K562 (cell line): ENCODE measurements at regions not wholly inside any gene's neighbourhood (a gene's known extent, or its start where the extent isn't known, plus 50 kb on each side); places are given as distances from the start of the nearest gene placed in this dataset.

Experiments used
- ATAC-seq: fragments of 200-7000 bp; cut with Tn5 transposase; 3 replicates; pipeline ENCODE4 v1.9.1; 2020; ENCODE audit warnings: moderate library complexity
- BruUV-seq: library from RNA; stranded (reverse); fragments of 400-500 nt; replicated peaks from 2 replicates; lab custom pipeline; 2021; lab: Mats Ljungman, UMichigan
- CTCF ChIA-PET: fragments of 300-600 bp; formaldehyde crosslinking; extraction: SDS; loops from one replicate; lab custom pipeline; 2021; ENCODE audit warnings: low intra/inter-chr PET ratio; lab: Yijun Ruan, JAX
- POLR2A ChIA-PET: fragments of 300-600, 350-650 bp; sonication (Branson Sonifier 250); formaldehyde crosslinking; extraction: SDS; loops from one replicate; lab custom pipeline; 2021; ENCODE audit warnings: antibody characterized with exemption, inconsistent platforms; lab: Yijun Ruan, JAX
- DNase-seq, 4 experiments: peaks; one replicate each; pipeline versions ENCODE4 v3.0.0 to v3.0.0-alpha.2; 2011 to 2018; ENCODE audit warnings: low spot score in 3 of 4, mixed read lengths in 3 of 4; ENCODE audit errors: extremely low read depth in 1 of 4
- FAIRE-seq: peaks from 2 replicates; lab custom pipeline; 2011; peaks lifted over from hg19 to GRCh38; lab: Jason Lieb, UNC
- H2AFZ ChIP-seq: 2 replicates; pipeline ENCODE4 v1.6.0; 2011; ENCODE audit warnings: low read depth, low read length, control low read depth, inconsistent platforms
- H3K27ac ChIP-seq: fragments of 200-600 bp; 3 replicates; pipeline ENCODE4 v1.8.0; 2011; ENCODE audit warnings: low read depth, mild to moderate bottlenecking, control low read depth, inconsistent platforms, low read length, moderate library complexity, mixed read lengths; ENCODE audit errors: extremely low read depth
- H3K27me3 ChIP-seq, 2 experiments: fragments of 300-600 bp in 1 of 2; 2 replicates in 1 of 2; 3 replicates in 1 of 2; pipeline versions ENCODE4 v1.6.0 to v1.8.0; 2011; ENCODE audit warnings: inconsistent platforms in 2 of 2, low read length in 2 of 2, mild to moderate bottlenecking in 1 of 2, mixed read lengths in 1 of 2, moderate library complexity in 1 of 2; ENCODE audit not compliant: control insufficient read depth in 2 of 2, insufficient read depth in 2 of 2
- H3K36me3 ChIP-seq: fragments of 300-600 bp; 3 replicates; pipeline ENCODE4 v1.8.0; 2011; ENCODE audit warnings: mild to moderate bottlenecking, low read length, inconsistent platforms; ENCODE audit not compliant: control insufficient read depth, insufficient read depth
- H3K4me1 ChIP-seq, 2 experiments: fragments of 200-600 bp in 1 of 2; replicated peaks in 1 of 2; 2 replicates in 1 of 2; 3 replicates in 1 of 2; pipeline versions ENCODE4 v1.5.1 to v1.8.0; 2011; ENCODE audit warnings: inconsistent platforms in 2 of 2, low read length in 2 of 2, mild to moderate bottlenecking in 1 of 2, mixed read lengths in 1 of 2, moderate library complexity in 1 of 2; ENCODE audit not compliant: control insufficient read depth in 2 of 2, insufficient read depth in 2 of 2
- H3K4me2 ChIP-seq: 2 replicates; pipeline ENCODE4 v1.6.1; 2011; ENCODE audit warnings: low read length, control low read depth, inconsistent platforms, mixed read lengths; ENCODE audit not compliant: insufficient read depth
- H3K4me3 ChIP-seq: fragments of 200-600 bp; sonication (generic), shearing (Covaris generic); 2 replicates; pipeline ENCODE4 v1.5.1; 2016; ENCODE audit warnings: control low read depth, inconsistent platforms
- H3K79me2 ChIP-seq: fragments of 200-600 bp; 3 replicates; pipeline ENCODE4 v1.8.0; 2011; ENCODE audit warnings: low read length, inconsistent platforms; ENCODE audit not compliant: control insufficient read depth, insufficient read depth
- H3K9ac ChIP-seq, 2 experiments: 2 replicates each; pipeline versions ENCODE4 v1.6.0 to v1.6.1; 2011; ENCODE audit warnings: low read depth in 2 of 2, low read length in 2 of 2, control low read depth in 1 of 2, inconsistent platforms in 1 of 2, mild to moderate bottlenecking in 1 of 2, mixed read lengths in 1 of 2; ENCODE audit not compliant: insufficient read depth in 1 of 2
- H3K9me1 ChIP-seq: one replicate; pipeline ENCODE4 v1.6.0; 2011; ENCODE audit warnings: inconsistent platforms, mild to moderate bottlenecking, low read length, moderate library complexity; ENCODE audit not compliant: control insufficient read depth, insufficient read depth
- H3K9me3 ChIP-seq: replicated peaks from 2 replicates; pipeline ENCODE4 v1.5.1; 2011; ENCODE audit warnings: low read depth, low read length, inconsistent platforms; ENCODE audit not compliant: control insufficient read depth, insufficient read depth
- H4K20me1 ChIP-seq: replicated peaks from 2 replicates; pipeline ENCODE4 v1.6.1; 2011; ENCODE audit warnings: low read length, inconsistent platforms, mixed read lengths; ENCODE audit not compliant: control insufficient read depth, insufficient read depth
- ELK1 ChIP-seq: sonication (generic); formaldehyde crosslinking; IDR thresholded peaks from 2 replicates; pipeline ENCODE4 v1.8.1; 2022; ENCODE audit warnings: missing genetic modification reagents
- FOXP4 ChIP-seq: sonication (generic); formaldehyde crosslinking; IDR thresholded peaks from 2 replicates; pipeline ENCODE4 v1.8.0; 2022; ENCODE audit warnings: mild to moderate bottlenecking, missing genetic modification reagents, borderline replicate concordance
- HES1 ChIP-seq: fragments of 450-650 bp; IDR thresholded peaks from 2 replicates; pipeline ENCODE4 v1.6.1; 2016; ENCODE audit warnings: low read depth, mild to moderate bottlenecking, moderate library complexity
- HNRNPL ChIP-seq: fragments of 200-400 bp; formaldehyde crosslinking; IDR thresholded peaks from 2 replicates; pipeline ENCODE4 v1.6.1; 2017; ENCODE audit warnings: low read depth, mild to moderate bottlenecking, low read length
- HOMEZ ChIP-seq: fragments of 250-450 bp; sonication (Bioruptor Pico); IDR thresholded peaks from 2 replicates; pipeline ENCODE4 v1.4.0; 2020; ENCODE audit warnings: mild to moderate bottlenecking, moderate library complexity
- KDM5B ChIP-seq: fragments of 200-600 bp; sonication (generic); IDR thresholded peaks from 2 replicates; pipeline ENCODE4 v1.6.1; 2012; ENCODE audit warnings: low read depth, mild to moderate bottlenecking, moderate library complexity, low read length, control low read depth, inconsistent platforms; ENCODE audit not compliant: insufficient replicate concordance
- PHB2 ChIP-seq: fragments of 450-650 bp; IDR thresholded peaks from 2 replicates; pipeline ENCODE4 v1.6.1; 2017; ENCODE audit warnings: low read depth
- PHF20 ChIP-seq: fragments of 450-650 bp; IDR thresholded peaks from 2 replicates; pipeline ENCODE4 v1.6.1; 2018; ENCODE audit not compliant: partially characterized antibody
- RB1 ChIP-seq: fragments of 450-650 bp; IDR thresholded peaks from 2 replicates; pipeline ENCODE4 v1.6.1; 2017; ENCODE audit warnings: low read depth, mild to moderate bottlenecking
- RHOXF2B ChIP-seq: fragments of 250-450 bp; sonication (Bioruptor Pico); conservative IDR thresholded peaks from 2 replicates; pipeline ENCODE4 v1.5.1; 2021
- SRSF3 ChIP-seq: fragments of 200-400 bp; formaldehyde crosslinking; IDR thresholded peaks from 2 replicates; pipeline ENCODE4 v1.6.1; 2016; ENCODE audit warnings: mild to moderate bottlenecking, low read length, moderate library complexity; ENCODE audit not compliant: insufficient read depth
- TEAD1 ChIP-seq, 2 experiments: fragments of 450-650 bp in 1 of 2; sonication (generic) in 1 of 2; formaldehyde crosslinking; IDR thresholded peaks; 2 replicates each; pipeline versions ENCODE4 v1.4.0 to v1.8.0; 2020 to 2022; ENCODE audit warnings: mild to moderate bottlenecking in 2 of 2, missing genetic modification reagents in 1 of 2
- U2AF2 ChIP-seq: fragments of 200-400 bp; formaldehyde crosslinking; optimal IDR thresholded peaks from 2 replicates; pipeline ENCODE3; 2017; ENCODE audit warnings: low read depth, mild to moderate bottlenecking, low read length
- ZNF431 ChIP-seq: sonication (generic); formaldehyde crosslinking; IDR thresholded peaks from 2 replicates; pipeline ENCODE4 v1.8.0; 2022; ENCODE audit warnings: mild to moderate bottlenecking, missing genetic modification reagents
- WGBS: fragments of 100-300 bp; shearing (Covaris generic); methylation state at CpG from one replicate; pipeline ENCODE4 v1.1.6; 2016; ENCODE audit warnings: low coverage, mixed read lengths; ENCODE audit not compliant: insufficient coverage; ENCODE audit errors: missing lambda C conversion rate; 5-methylcytosine and 5-hydroxymethylcytosine counted together
- in situ Hi-C: fragments of 300-500 bp; cut with MboI; formaldehyde crosslinking; loops from 4 replicates; pipeline ENCODE4 v1.15.0; 2018; ENCODE audit warnings: inconsistent platforms, mixed read lengths
- intact Hi-C: fragments of 100-400 bp; cut with micrococcal nuclease; formaldehyde crosslinking; loops from 2 replicates; pipeline ENCODE4 v1.14.2; 2022

GRCh38 chr10:106500041-106500924, 664.2 kb downstream of the SORCS1 start:
- intact Hi-C loops: no loop called here
- CTCF ChIA-PET: no interaction called here
- no peak overlapping the region for H3K27ac ChIP-seq

More at GRCh38 chr10:106500041-106500924, 664.2 kb downstream of the SORCS1 start:
- no peaks in the 10 kb centered on the region for H3K9me3 ChIP-seq
- no peak overlapping the region for H3K4me2 ChIP-seq
- no TSS peak for BruUV-seq
- H3K4me3 ChIP-seq: no peak overlapping the region
- POLR2A ChIA-PET: no interaction called here
- no peaks in the 10 kb centered on the region for H3K9me1 ChIP-seq
- H3K36me3 ChIP-seq: no peaks in the 10 kb centered on the region
- in situ Hi-C loops: no loop called here
- no peaks in the 10 kb centered on the region for H3K4me1 ChIP-seq
- ATAC-seq: no peak
- no peak for DNase-seq
- FAIRE-seq: no peak
- no peak overlapping the region for H3K9ac ChIP-seq
- TF ChIP-seq ZNF431 (no peak), TEAD1 (CRISPR knock-in tag; IDR thresholded peaks at IDR 0.05) (no peak), FOXP4 (CRISPR knock-in tag) (no peak), HES1 (no peak), U2AF2 (no peak), PHB2 (no peak), SRSF3 (no peak), PHF20 (no peak), ELK1 (CRISPR knock-in tag) (no peak), RHOXF2B (no peak), KDM5B (no peak), HOMEZ (no peak), HNRNPL (no peak), RB1 (no peak)
- WGBS: 0% methylated on average over 1 of the region's 1 CpG
- H3K27me3 ChIP-seq: no peaks in the 10 kb centered on the region
- H3K79me2 ChIP-seq: no peaks in the 10 kb centered on the region
- H2AFZ ChIP-seq: no peak overlapping the region
- no peaks in the 10 kb centered on the region for H4K20me1 ChIP-seq
